Activated CD4-positive, CD25-positive, alpha-beta regulatory T cell treated with anti-CD3 and anti-CD28 coated beads, Interleukin-2, amount 50 U/mL, for 16 hours (primary cell): ENCODE measurements at regions not wholly inside any gene's neighbourhood (a gene's known extent, or its start where the extent isn't known, plus 50 kb on each side); places are given as distances from the start of the nearest gene placed in this dataset.
"Not testable (repeated sequence)": the region's sequence is repeated elsewhere in the genome, so short reads cannot be mapped to it uniquely, and the experiment has no call there.

Experiments
- DNase-seq: peaks from one replicate; pipeline ENCODE4 v3.0.0-alpha.2; 2020; ENCODE audit warnings: low read depth, low spot score

DNA sequence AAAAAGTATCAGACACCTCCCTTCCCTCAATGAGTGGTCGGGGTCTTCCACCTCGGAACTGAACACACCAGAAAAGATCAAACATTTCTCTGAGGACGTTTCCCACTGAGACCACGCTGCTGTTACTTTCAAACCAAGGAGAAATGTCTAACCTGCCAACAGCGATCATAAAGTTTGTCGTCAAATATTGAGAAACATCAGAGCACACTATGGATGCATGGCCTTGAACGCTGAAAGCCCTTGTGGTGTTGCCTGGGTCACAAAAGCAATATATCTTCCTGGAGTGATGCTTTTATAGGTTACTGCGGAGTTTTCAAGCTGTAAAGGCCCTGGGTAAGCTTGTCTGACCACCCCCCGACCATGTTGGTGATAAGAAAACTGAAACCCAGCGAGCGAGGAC is 70.2 kb upstream of the ID2 start:
- no peak for DNase-seq

DNA sequence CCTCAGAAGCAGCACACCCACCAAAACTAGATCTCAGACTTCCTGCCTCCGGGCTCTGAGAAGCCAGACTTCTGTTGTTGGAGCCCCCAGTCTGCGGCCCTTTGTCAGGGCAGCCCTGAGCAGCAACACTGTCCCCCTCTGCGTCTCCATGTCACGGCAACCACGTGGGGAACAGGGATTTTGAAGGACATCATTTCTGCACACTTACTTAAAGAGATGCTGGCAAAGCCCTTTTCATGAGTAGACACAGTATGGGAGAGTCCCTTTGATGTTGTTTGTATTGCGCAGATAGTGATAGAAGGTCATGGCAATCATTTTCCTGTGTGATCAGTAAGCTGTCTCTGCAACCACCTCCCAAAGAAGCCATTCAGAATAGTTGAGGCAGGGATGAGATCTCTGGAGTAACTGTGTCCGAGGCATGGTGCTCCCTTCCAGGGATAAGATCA is 69.1 kb upstream of the ID2 start:
- no peak for DNase-seq

DNA sequence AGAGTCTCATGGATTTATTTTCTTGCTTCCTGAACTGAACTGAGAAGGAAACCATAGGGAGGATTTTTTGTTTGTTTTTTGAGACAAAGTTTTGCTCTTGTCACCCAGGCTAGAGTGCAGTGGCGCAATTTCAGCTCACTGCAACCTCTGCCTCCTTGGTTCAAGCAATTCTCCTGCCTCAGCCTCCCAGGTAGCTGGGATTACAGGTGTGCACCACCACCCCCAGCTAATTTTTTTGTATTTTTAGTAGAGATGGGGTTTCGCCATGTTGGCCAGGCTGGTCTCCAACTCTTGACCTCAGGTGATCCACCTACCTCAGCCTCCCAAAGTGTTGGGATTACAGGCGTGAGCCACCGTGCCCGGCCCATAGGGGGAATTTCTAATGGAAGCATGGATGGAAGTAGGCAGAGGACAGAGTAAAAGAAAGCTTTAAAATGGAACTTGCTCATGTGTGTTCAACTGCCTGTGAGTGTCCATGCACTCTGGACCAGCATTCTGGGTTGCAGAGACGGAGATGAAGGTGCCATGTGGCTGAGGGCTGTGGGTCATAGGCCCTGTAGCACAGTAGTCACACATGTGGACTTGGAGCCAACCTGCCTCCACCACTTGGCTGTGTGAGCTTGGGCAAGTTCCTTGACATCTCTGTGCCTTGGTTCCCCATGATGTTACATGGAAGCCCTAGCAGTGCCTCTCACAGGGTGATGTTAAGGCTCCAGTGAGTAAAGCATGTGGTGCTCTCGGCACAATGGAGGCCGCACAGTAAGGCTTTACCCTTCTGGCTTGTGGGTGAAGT is 68.5 kb upstream of the ID2 start:
- DNase-seq: not testable (repeated sequence)

DNA sequence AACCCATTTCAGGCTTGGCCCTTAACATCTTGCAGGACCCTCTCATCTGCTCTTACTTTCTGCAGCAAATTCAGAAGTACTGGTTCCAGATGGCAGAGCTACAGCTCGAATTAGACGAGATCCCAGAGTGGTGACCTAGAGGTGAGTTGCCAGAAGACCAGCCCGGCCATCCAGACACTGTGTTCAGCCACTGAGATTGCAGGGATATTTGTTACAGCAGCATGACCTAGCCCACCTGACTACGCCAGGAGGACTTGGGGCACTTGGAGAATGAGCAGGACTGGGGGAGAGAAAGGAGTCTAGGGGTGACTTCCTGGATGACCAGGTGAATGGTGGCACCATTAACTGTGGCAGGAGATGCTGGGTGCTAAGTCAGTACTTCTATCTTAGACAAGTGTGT is 67.2 kb upstream of the ID2 start:
- DNase-seq: no peak

DNA sequence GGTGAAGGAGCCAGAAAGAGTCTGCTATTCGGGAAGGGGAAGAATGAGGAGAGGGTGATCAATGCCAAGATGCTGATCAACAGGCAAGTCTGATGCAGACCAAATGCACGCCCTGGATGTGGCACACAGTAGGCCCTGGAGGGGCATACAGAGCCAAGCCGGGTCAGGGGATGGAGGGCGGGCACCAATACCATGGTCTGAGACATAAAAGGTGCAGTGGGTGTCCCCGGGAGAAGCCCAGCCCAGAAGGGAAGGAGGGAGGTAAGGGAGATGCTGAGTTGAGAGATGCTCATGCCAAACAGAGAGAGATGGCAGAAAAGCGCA is 66.6 kb upstream of the ID2 start:
- DNase-seq: no peak

DNA sequence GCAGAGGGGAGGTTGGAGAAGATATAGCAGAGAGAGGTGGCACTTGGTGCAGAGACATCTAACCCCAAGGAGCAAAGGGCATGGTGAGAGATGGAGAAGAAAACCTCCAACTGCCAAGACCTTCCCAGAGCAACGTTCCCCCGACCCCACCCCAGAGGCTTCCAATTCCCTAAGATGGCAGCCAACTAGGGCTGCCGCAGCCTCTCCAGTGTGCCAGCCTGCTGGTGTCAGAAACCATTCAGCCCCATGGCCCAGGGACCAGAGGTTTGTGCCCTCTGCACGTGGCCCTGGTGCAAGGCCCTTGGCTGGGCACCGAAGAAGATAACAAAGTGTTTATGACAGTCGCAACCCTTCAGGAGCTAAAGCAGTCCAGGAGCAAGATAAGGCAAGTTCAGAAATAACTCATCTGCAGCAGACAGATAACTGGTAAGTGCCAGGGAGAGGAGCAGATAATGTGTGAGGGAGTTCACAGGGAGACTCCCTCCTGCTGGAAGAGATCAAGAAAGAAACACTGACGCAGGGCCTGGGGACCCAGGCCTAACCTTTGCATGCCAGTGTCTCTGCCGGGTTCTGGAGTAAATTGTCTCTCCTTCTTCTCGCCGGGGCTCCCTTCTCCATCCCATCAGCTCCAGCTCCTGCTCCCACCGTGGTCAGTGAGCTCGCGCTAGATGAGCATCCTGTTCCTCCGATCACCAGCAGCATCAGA is 66.1 kb upstream of the ID2 start:
- DNase-seq: no peak

DNA sequence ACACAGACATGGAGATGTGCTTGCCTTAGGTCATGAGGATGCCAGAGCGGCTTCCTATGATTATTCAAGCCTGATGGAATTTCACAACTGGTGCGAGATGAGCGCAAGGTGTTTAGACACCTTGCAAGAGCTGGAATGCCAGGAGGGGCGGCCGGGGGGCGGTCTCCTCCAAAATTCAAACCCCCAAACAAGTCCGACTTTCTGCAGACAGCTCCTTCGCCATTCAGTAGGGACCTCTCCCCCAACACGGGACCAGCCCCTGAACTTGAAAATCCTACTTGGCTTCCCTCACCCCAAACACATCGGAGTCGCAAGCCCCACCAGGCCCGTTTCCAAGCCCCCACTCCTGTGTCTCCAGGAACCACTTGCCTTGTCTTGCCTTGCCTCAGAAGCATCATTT is 64.8 kb upstream of the ID2 start:
- DNase-seq: no peak

DNA sequence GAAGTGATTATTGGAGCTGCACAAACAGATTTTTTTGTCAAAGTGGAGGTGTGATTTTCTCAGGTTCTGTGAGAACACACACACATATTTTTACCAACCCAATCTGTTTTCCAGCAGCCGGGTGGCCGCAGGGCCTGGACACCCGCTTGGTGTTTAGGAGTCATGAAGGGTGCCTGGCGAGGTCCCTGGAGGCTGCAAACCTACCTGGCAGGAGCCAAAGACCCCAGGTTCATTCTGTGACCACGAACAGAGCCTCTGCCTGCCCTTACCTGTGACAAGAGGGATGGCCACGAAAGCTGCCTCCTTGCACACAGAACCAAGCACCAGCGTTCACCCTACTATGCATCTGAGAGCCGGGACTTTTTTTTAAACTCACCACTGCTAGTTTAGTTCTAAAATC is 64.3 kb upstream of the ID2 start:
- no peak for DNase-seq

DNA sequence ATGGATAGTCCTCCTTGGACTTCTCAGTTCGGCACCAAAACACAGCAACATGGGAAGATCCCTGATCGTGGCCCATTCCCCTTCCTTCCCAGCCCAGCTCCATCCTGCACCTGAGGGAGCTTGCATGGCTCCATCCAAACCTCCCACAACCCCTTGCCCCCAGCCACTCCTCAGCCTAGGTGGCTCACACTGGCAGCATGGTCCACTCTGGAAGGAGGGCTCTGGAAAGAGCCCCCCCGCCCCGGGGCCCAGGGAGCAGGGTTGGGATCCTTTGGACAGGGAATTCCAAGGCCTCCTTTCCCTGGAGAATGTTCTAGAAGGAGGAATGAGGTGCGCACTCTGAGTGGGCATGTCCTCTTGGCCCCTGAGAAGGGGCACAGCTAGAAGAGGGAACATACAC is 62.8 kb upstream of the ID2 start:
- no peak for DNase-seq

DNA sequence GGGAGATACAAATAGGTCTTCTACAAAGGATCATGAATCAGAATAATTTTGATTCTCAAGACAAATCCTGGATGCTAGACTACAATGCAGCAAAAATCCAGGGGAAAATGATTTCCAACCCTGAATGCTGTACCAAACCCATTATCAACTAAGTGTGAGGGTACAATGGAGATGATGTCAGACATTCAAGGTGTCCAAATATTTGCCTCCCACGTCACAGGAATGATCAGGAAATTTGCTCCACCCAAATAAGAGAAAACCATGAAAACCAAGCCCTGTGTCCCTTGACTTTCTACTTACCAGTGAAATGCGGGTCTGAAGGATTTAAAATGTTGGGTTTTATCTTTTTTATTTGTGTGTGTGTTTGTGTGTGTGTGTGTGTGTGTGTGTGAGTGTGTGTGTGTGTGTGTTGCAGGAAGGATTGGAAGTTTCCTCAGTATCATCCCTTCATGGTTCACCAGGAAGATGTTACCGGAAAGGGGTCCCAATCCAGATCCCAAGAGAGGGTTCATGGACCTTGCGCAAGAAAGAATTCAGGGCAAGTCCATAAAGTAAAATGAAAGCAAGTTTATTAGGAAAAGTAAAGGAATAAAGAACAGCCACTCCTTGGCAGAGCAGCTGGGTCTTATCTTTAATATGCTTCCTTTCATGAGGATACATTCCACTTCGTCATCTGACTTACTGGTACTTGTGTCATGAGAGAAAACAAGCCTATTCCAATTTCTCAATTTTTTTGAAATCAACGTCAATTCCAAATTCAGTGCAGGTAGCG is 61.1 kb upstream of the ID2 start:
- no peak for DNase-seq

DNA sequence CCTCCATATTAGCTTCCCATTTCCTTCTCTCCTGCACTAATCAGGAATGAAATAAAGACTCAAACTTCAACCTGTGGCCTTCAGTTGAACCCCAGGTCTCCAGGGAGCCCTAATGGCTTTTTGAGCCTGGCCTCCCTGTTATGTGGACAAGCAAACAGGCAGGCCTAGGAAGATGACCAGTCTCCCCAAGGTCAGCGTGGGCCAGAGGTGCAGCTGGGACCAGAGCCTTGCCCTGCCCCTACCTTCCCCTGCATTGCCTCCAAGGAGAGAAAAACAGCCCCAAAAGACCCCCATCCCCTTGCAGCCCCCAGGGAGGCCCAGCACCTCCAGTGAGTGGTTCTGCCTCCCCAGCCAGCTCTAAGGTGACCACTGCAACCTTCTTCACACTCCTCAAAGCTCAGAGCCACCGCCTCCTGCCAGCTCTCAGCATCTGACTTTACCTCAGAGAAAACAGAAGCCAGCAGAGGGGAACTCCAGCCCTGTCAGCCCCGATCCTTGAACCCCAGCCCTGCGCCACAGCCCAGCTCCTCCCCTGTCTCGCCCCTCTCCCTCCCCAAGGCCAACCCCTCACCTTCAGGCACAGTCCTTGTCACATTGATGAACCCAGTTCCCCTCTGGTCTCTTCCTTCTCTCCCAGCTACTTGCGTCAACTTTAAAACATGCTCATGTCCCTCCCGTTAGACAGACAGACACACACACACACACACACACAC is 59.5 kb upstream of the ID2 start:
- no peak for DNase-seq

DNA sequence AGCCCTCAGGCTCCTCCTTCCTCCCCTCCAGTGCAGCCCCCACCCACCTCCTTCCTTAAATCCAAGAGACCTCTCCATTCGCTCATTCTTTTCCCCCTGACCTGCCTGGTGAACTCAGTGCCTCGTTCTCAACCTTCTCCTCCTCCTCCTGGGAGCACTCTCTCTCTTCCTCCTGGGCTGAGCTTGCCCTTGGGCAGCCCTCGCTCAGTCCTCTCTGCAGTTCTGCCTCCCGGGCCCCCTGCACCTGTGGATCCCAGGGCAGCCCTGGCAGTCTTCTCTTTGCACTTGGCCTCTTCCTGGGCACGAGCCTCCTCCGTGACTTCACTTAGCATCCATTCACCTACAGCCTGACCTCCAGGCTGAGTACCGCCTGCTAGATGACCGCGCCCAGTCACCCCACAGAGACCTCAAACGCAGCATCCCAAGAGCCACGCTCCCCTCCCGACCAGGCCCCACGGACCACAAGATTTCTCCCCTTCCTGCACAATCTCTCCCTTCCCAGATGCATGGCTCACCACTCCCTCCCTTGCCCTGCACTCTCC is 58.9 kb upstream of the ID2 start:
- DNase-seq: no peak

DNA sequence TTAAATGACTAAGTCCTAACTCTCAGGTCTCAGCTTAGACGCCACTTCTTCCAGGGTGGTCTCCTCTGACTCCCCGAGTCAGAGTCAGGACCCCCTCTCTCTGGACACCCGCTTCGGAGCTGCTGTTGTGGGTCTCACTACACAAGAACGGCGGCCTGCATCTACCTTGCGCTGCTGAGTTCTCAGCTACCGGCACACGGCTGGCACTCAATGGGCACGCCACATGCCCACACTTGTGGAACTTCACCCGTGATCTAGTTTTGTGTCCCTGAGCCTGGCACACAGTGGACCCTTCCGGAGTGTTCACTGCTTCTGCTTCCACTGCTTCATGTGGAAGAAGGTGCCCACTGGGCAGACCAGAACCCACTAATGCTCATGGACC is 58.3 kb upstream of the ID2 start:
- DNase-seq: no peak

DNA sequence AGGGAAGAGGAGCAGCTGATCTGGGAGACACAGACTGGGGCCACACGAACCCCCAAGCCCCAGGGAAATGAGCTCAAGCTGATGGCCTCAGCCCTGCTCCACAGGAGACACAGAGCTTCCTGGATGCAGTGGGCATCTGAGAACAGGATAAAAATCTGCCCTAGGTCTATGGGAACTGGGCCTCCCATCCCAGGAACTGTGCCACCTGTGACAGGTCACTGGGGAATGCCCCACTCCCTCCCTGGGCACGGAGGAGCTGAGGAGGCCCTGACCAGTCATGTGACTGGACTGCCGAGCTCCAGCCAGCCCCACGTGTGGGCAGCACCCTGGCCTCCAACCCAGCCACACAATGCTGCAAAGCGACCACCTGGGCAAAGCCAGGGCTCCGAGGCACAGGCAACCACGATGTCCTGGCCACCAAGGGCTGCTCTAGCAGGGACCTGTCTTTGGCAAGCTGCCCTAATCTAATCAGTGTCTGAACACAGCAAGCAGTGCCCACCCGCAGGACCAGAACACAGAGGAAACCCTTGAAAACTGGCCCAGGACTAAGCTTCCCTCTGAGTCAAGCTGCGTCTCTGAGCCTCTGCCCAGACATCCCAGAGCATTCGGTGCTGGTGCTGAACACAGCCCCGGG is 57.8 kb upstream of the ID2 start:
- DNase-seq: no peak

DNA sequence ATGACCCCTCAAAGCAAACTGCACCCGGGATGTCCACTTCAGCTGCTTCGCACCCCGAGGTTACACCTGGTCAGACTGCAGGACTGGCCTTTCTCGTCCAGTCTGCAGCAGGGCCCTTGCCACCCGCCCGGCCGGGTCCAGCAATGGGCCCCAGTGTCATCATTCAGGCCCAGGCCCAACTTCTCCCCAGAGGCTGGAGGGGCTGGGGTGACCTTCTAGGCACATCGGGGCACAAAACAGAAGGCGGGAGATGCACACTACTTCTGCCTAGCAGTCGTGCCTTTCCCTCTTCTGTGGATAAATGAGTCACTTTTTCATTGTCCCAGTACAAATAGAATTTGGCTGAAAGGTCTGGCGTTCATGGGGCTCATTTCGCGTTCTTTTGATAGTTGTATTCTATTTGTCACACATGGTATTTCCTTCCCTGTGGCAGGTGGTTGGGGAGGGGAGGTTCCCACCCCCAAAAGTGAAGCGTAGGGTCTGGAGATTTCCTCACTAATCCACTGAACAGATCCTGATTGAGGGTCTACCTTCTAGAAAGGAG is 56.9 kb upstream of the ID2 start:
- DNase-seq: no peak

DNA sequence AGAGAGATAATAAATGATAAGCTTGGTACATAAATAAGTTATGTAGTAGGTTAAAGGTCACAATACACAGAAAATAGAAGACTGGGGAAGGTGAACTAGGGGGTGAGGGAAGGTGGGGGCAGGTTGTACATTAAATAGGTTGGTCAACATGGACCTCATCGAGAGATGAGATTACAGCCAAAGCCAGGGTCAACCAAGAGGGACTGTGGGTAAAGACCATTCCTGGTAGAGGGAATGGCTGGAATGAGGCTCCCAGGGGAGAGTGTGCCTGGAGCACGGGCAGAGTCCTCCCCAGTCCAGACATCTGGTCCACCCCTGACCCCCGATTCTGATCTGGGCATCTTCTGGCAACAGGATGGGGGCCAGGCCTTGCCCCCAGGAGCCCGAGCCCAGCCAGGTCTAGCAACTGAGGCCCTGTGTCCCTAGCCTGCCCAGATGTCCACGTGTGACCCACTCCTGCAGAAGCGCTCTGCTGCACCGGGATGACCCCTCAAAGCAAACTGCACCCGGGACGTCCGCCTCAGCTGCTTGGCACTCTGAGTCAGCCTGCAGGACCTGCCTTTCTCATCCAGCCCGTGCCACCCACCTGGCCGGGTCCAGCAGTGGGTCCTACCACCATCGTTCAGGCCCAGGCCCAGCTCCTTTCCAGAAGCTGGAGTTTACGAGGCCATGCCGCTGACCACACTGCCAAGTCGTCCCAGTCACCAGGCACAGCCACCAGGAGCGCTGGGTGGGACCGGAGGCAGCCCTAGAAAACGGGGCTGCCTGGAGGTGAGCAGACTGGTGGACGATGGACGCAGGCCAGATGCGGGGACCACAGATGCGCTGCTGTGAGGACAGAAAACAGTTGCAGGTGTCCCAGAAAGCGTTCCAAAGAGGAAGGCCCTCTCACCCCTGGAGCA is 56.2 kb upstream of the ID2 start:
- DNase-seq: no peak

DNA sequence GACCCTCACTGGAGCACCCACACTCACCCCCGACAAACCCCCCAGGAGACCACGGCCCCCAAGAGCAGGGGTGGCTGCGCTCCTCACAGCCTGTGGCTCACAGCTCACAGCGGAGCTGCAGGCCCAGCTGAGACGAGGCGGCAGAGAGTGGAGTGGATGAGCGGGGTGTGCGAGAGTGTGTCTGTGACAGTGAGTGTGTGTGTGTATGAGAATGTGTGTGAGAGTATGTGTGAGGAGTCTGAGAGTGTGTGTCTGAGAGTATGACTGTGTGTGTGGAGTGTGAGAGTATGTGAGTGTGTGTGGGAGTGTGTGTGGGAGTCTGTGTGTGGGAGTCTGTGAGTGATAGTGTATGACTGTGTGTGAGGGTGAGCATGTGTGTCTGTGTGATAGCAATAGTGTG is 55.3 kb upstream of the ID2 start:
- no peak for DNase-seq

DNA sequence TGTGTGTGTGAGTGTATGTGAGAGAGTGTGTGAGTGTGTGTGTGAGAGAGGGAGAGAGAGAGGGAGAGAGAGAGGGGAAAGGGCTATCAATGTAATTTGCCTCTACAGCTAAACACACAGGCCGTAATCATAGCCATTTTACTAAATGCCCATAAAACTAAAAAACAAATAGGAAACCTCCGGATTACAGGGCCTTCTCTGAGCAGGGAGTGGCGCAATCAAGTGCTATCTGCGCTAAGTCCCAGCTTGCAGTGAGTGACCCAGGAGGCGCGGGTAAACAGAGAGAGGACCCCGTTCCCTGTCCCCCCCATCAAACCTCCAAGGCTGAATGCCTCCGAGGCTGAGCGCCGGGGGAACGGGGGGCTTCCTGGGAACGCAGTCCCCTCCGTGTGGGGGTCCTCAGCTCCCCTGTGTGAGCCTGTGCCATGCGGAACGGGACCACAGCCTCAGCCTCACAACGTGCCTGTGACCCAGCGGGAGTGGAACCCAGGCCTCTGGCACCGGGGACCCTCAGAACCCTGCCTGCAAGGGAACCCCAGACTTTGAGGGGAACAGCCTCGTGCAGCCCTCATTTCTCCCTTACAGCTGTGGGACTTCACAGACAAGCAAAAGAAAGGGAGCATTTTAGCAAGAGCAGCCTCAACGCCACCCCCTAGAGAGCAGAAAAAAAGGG is 54.7 kb upstream of the ID2 start:
- no peak for DNase-seq

DNA sequence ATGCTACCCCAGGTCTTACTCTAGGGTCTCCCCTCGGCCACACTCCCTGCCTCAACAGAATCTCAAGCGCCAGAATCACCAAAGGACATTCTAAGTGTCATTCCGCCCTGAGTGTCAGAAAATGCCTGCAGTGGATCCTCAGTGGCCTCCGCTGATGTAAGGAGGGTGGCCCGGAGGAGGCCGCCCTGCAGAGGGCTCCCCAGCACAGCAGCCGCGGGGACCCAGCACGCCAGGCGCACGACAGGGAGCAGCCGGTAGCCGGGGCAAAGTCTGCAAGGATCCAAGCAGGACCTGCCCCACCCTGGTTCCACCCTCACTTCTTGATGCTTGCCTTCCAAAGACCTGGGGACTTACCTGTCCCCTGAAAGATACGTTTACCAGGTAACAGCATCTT is 54.2 kb upstream of the ID2 start:
- no peak for DNase-seq
